Left ventricle myocardium superior (tissue), 1 donor: ENCODE measurements at regions not wholly inside any gene's neighbourhood (a gene's known extent, or its start where the extent isn't known, plus 50 kb on each side); places are given as distances from the start of the nearest gene placed in this dataset.
"Not testable (repeated sequence)": the region's sequence is repeated elsewhere in the genome, so short reads cannot be mapped to it uniquely, and the experiment has no call there.

Experiments
- ATAC-seq: fragments of 200-7000 bp; cut with Tn5 transposase; one replicate; pipeline ENCODE4 v1.9.1; 2020; ENCODE audit warnings: mild to moderate bottlenecking, moderate library complexity
- DNase-seq: peaks from one replicate; pipeline ENCODE4 v3.0.0-alpha.2; 2020
- intact Hi-C: fragments of 100-400 bp; cut with micrococcal nuclease; formaldehyde crosslinking; loops from one replicate; pipeline ENCODE4 v1.11.0; 2022
- donor health status: DM: no; HTN: yes; CAD: no; lungs with severe emphysema.

DNA sequence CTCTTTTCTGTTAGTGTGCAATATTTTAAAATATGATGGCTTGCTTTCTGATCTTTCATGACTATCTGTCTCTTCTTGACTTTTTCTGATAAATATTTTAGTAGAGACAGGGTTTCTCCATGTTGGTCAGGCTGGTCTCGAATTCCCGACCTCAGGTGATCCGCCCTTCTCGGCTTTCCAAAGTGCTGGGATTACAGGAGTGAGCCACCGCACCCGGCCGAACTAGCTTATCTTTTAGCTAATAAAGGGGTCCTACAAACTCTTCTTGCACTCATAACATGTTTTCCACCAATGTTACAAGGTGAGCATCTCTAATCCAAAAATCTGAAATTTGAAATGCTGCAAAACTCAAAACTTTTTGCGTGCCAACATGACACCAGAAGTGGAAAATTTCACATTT lies 535.2 kb upstream of the PCDH20 start:
- DNase-seq: no peak
- intact Hi-C loops: no loop called here
- ATAC-seq: no peak

DNA sequence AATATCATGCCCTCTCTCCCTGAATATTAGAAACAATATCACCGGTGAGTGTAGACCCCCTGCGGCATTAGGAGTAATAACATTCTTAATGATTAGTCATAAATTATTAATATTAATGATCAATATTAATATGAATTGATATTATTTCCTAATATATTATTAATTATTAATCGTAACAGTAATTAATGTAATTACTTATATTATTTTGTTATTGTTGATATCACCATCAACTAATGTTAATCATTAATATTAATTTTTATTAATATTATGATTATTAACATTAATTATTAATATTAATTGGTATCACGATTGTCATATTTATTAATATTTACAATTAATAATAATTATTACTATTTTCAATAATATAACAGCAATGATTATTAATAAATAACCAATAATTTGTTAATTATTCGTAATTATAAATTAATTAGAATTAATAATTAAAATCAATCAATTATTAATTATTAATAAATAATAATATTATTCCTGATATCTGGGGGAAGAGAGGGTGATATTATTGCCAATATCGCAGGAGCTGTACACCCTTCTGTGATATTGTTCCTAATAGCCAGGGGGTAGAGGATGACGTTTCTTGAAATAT lies 528.8 kb upstream of the PCDH20 start:
- ATAC-seq: no peak
- intact Hi-C loops: no loop called here
- no peak for DNase-seq

DNA sequence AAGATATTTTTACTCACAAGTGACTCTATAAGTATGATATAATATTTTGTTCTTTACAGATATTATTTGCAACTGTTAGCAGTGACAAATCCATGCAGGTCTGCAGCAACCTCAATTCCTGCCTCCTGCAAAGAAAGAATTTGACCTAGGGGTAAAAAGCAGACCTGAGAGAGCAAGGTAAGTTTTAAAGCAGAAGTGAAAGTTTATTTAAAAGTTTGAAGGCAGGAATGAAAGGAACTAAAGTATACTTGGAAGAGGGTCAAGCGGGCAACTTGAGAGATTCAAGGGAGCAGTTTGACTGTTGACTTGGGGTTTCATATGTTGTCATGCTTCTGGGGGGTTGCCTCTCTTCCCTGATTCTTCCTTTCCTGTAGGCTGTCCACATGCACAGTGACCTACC lies 520.1 kb upstream of the PCDH20 start:
- DNase-seq (no peak), ATAC-seq (no peak)
- intact Hi-C loops: no loop called here

DNA sequence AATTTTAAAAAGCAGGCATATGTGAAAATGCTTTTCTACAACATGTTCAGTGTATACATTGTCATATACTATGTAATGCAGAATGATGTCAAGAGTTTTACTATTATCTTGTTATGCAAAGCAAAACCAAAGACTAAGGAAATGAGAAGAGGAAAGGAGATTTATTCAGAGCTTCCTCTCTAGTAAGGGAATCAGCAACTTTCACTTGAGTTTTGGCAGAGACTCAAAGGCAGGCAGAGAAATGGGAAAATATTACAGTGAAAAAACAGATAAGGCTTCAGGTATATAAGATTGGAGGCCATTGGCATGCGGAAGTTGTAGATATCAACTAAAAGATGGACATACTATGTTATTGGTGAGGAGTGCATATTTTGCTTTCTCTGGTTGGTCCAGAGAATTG lies 512.0 kb upstream of the PCDH20 start:
- ATAC-seq: no peak
- intact Hi-C loops: no loop called here
- no peak for DNase-seq

DNA sequence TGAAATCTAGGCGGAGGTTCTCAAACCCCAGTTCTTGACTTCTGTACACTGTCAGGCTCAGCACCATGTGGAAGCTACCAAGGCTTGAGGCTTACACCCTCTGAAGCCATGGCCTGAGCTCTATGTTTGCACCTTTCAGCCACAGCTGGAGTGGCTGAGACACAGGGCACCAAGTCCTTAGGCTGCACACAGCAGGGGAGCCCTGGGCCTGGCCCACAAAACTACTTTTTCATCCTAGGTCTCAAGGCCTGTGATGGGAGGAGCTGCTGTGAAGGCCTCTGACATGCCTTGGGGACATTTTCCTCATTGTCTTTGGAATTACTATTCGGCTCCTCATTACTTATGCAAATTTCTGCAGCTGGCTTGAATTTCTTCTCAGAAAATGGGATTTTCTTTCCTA lies 503.2 kb upstream of the PCDH20 start:
- intact Hi-C loops: no loop called here
- ATAC-seq (no peak), DNase-seq (no peak)

DNA sequence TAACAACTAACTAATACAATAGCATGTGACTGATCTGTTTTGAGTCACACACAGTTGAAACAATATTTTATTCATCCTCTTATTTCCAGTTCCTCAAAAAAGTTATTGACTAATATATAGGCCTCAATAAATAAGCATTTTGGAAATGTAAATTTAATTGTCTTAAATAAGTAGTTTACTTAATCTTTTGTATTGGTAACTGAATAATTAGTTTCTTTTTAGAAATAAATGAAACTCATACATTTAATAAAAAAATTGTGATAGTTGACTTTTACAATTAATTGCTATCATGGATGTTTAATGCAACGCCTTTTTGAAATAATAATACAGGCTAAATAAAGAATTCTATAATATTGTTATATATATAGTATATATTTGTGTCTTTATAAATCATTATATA lies 500.8 kb upstream of the PCDH20 start:
- ATAC-seq (no peak), DNase-seq (no peak)

DNA sequence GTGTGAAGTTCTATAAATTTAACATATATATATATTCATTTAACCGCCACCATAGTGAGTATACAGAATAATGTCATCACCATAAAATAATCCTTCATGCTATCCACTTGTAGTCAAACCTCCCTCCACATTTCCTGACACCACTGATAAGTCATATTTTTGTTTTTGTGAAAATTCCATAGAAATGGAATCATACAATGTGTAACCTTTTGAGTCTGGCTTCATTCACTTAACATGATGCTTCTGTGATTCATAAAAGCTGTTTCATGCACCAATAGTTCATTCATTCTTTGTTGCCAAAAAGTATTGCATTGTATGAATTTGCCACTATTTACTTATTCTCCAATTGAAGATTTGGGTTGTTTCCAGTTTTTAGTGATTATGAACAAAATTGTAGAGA lies 497.5 kb upstream of the PCDH20 start:
- no peak for DNase-seq
- intact Hi-C loops: no loop called here
- ATAC-seq: no peak

More for the DNA sequence above, 500.8 kb upstream of the PCDH20 start:
- intact Hi-C loops: no loop called here

DNA sequence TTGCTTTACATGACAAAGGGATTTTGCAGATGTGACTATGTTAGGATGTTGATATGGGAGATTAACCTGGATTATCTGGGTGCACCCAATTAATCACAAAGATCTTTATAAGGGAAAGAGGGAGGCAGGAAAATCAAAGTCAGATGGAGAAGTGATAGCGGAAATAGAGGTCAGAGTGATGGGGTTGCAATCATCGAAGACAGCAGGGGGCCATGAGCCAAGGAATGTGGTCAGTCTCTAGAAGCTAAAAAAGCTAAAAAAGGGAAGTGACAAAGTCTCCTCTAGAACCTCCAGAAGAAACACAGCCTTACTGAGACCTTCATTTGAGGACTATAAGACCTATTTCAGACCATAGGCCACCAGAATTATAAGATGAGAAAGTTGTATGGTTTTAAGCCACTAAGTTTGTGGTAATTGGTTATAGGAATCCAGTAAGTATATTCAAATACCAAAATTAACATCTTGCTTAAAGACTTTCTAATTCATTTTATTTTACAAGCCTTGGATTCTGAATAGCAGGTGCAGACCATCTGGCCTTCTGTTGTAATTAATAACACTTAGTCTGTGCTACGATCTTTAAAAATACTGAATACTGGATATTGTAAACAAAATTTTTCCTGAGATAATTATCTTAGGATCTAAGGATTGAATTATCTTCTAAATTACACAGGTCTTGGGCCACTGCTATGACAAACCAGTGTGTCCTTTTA lies 493.4 kb upstream of the PCDH20 start:
- DNase-seq (no peak), ATAC-seq (no peak)
- intact Hi-C loops: no loop called here

DNA sequence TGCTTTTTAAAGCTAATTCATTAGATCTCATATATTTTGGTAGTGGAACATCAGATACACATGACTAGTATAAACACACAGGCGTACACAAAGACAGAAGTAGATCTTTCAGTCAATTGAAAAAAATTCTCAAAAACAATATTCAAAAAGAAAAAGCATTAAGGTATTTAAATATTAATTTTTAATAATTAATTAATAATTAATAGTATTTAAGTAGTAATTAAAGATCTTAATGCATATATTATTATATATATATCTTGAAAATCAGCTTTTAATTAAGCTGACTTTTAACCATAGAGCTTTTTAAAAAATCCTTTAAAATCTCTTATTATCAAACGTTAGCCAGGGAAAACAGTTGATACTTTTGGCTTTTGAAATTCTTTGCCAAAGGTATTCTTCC lies 489.4 kb upstream of the PCDH20 start:
- intact Hi-C loops: no loop called here
- DNase-seq (no peak), ATAC-seq (no peak)

DNA sequence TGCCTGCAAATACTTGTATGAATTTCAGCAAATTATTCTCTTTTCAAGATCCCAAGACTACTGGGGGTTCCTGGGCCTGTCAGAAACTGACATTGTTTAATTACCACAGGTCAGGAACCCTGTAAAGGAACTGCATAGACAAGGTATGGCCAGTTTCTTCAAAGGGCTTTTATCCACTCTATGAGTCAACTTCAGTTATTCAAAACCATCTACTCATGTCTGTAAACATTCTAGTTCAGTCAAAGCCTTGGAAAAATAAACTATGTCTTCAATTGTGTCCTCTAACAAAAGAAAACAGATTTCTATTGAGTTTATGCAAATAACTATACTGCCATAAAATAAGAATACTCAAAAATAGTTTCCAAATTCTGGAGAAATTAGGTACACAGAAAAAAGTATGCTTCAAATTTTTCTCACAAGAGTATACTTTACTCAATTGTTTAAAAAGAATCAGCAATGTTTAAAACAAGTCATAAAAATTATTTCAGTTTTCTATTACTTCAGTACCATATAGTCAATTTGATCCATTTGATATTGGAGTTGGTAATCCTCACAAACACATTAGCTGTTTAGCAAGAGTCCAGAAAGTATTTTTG lies 486.4 kb upstream of the PCDH20 start:
- intact Hi-C loops: no loop called here
- ATAC-seq (no peak), DNase-seq (no peak)

DNA sequence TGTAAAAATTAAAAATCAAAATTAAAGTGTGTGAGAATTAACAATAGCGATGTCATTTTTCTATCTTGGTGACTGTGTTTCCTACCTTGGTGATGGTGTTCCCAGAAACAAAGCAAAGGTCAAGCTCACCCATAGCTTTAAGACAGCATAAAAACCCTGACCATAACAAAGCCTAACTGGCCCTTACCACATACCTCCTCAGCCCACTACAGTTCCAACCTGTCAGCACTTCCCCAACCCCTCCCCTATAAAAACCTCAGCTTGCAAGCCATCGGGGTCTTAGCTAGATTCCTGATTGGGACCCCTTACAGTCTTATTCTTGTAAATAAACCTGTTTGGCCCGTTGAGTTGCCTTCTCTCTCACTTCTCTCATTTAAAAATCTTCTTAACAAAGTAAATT lies 484.4 kb upstream of the PCDH20 start:
- intact Hi-C loops: no loop called here
- ATAC-seq (no peak), DNase-seq (no peak)

DNA sequence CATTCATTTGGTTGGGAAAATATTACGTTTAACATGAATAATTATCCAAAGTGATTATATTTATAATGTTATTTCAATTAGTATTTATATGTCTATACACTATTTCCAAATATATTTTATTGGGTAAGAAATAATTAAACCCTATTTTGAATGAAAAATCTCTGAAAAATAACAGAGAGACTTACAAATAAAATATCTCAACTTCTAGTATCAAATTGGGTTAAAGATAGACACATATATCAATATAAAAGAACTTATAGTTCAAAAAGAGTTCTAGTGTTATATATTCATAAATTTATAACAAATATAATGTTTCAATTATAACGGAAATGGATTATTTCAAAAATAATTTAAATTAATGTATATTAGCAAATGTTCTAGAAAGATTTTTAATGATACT lies 482.6 kb upstream of the PCDH20 start:
- ATAC-seq: no peak
- DNase-seq: no peak
- intact Hi-C loops: no loop called here

DNA sequence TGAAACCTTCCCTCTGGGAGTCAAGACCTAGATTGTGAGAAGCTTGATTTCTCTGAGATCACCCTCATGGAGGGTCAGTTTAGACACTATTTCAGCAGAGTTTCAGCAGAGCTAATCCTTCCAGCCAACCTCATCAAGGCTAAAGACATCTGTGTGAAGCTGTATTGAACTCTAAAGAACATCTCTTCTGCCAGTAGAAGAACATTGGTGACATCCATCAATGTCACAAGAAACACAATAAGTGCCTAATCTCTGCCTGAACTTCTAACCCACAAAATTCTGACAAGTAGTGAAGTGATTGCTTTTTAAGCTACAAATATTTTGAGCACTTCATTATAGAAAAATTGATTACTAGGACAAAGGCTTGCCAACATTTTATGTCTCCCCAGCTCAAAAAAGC lies 475.8 kb upstream of the PCDH20 start:
- intact Hi-C loops: no loop called here
- DNase-seq (no peak), ATAC-seq (no peak)

DNA sequence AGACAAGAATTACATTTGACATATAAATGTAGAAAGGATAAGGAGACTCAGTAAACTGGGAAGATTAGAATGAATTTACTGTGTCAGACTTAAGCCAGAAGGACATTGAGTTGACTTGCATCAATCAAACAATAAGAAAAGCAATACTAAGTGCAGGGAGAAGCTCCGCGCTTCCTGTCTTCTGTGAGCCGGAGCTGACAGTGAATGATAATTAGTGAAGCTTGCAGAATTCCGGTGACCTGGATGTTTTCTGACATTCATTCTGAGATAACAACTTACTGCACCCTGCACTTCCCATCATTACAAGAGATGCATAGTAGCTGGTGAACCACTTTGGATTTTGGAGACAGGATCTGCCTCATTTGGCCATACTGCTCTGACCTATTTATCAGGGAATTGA lies 469.2 kb upstream of the PCDH20 start:
- intact Hi-C loops: no loop called here
- no peak for ATAC-seq

DNA sequence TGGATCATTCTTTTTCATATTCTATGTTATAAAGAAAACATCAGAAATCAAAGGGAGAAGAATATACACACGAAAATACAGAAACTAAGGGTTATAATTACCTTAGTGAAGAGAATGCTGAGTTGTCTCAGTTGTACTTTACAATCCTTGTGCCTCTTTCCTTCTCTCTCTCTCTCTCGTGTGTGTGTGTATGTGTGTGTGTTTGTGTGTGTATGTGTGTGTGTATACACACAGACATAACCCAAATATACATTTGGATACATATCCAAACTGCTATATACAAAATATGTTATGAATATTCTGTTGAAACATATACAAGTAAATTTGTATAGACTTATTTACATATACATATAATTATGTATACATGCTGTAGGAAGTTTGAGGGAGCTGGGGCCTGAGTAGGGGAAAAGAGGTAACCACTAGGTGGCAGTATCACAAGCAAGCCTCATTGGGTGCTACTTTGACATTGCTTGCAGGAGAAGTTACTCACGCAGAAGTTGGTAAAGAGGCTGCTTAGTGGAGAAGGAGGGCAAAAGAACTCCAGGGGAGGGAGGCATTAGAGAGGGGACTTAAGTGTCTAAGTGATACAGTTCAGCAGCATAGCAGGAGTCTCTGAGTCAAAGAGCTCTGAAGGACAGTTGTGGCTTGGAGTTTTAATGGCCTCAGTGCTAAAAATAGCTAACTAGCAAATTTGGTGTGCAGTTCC lies 465.1 kb upstream of the PCDH20 start:
- DNase-seq (no peak), ATAC-seq (no peak)
- intact Hi-C loops: no loop called here

More for the DNA sequence above, 469.2 kb upstream of the PCDH20 start:
- no peak for DNase-seq

DNA sequence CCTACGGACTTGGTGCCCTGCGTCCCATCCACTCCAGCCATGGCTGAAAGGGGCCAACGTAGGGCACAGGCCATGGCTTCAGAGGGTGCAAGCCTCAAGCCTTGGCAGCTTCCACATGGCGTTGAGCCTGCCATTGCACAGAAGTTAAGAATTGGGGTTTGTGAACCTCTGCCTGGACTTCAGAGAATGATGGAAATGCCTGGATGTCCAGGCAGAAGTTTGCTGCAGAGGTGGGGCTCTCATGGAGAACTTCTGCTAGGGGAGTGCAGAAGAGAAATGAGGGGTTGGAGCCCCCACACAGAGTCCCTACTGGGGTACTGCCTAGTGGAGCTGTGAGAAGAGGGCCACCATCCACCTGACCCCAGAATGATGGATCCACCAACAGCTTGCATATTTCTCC lies 462.9 kb upstream of the PCDH20 start:
- intact Hi-C loops, DNase-seq, ATAC-seq: not testable (repeated sequence)

DNA sequence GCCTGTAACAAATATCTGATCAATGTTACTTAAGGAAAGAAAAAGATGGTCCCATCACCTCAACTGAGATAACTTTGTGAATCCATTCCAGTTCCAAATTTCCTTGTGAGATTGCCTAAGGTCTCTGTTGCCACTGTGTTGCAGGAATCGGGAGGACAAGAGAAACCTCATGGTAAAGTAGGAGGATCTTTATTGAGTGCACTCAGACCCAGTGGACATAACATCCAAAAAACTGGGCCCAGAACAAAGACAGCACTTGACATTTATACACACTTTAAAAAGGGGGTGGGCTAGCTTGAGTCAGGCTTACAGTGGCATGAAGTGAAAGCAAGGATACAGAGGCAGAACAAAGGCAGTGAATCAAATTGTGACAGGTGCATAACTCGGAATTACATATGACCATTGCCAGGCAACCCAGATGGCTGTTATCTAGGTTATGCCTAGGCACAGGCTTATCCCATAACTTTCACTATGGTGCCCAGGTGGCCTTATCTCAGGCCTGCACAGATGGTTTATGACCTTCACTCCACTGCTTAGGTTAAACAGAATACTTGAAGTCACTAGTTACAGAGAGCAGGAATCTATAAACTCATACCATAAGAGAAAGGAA lies 459.4 kb upstream of the PCDH20 start:
- no peak for DNase-seq
- intact Hi-C loops: no loop called here
- no peak for ATAC-seq

DNA sequence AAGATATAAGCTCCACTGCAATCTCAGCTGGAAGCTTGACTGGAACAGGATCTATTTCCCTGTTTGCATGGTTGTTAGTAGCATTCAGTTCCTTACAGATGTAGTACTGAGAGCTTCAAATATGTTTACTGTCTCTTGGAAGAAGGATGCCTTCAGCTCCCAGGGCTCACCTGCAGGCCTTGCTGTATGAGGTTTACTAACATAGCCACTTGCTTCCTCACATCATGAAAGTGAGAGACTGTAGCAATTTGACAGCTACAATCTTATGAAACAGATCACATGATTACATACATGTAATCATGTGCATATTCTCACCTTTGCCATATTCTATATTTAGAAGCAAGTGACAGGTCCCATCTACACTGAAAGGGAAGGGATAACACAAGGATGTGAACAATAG lies 458.1 kb upstream of the PCDH20 start:
- DNase-seq (no peak), ATAC-seq (no peak)
- intact Hi-C loops: no loop called here

DNA sequence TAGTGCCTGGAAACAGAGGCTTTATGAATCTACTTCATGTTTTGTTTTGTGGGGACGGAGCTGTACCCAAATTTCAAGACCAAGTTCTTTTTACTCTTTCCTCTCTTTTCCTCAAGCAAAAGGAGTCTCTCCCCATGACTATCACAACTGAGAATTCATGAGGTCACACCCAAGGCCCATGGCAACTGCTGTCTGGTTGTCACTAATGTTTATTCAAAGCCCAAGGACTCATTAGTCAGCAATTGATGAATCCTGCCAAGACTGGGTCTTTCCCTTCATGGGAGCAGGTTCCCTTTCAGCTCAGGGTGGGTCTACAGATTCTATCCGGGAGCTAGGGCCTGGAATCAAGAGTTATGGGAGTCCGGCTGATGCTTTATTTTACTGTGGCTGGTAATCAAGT lies 441.5 kb upstream of the PCDH20 start:
- ATAC-seq (no peak), DNase-seq (no peak)
- intact Hi-C loops: no loop called here

DNA sequence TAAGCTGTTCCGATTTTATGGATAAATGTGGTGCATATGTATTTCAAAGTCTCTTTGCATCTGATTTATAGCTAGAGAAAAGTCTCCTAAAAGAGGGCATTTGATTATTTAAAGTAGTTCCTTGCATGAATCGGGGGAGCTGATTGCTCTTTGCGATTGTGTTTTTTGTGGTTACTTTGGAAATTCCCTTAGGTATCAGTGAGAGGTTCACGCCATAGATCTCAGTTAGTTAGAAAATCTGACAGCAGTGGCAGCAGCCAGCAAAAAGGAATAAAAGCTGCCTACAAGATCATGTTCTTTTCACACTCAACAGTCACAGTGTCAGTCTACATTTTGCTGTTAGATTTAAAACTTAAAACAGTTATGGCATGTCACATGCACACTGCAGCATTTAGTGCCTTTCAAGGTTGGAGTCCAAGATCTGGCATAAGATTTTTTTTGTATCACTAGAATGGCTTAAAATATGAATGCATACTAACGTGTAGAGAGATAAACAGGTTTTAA lies 436.5 kb upstream of the PCDH20 start:
- ATAC-seq: no peak
- DNase-seq: no peak
- intact Hi-C loops: no loop called here
